ENCODE measurements at regions not wholly inside any gene's neighbourhood (a gene's known extent, or its start where the extent isn't known, plus 50 kb on each side); places are given as distances from the start of the nearest gene placed in this dataset.

DNA sequence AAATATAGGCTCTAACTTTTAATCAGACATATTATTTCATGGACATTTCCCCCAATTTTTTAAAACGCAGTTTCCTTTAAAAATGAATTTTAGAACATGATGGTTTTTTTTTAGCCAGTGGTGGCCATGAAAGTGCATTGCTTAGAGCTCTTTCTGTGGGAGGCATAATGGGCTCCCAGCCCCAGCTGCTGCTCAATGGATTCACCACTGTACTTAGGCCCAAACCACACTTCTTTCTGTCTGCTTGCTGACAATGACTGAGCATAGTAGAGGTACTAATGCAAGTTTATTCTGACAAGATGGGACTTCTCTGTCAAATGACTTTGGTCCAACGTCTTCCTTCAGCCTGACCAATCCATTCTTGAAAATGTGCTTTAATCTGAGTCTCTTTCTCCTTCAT, 400.2 kb upstream of the GRIA3 start:
- Mint-ChIP-seq H3K4me1 (ENCODE audit: low read depth) (no peaks in the 10 kb centered on the region), H3K9me3 (ENCODE audit: low read depth) (peaks cover 15% of the 10 kb centered on the region), H3K27ac (ENCODE audit: unreplicated experiment) (no peak overlapping the region), H3K27me3 (ENCODE audit: low read depth) (no peaks in the 10 kb centered on the region), H3K36me3 (ENCODE audit: low read depth) (no peaks in the 10 kb centered on the region), H3K4me3 (ENCODE audit: unreplicated experiment) (no peak overlapping the region)
- TF ChIP-seq, protein P1, sequence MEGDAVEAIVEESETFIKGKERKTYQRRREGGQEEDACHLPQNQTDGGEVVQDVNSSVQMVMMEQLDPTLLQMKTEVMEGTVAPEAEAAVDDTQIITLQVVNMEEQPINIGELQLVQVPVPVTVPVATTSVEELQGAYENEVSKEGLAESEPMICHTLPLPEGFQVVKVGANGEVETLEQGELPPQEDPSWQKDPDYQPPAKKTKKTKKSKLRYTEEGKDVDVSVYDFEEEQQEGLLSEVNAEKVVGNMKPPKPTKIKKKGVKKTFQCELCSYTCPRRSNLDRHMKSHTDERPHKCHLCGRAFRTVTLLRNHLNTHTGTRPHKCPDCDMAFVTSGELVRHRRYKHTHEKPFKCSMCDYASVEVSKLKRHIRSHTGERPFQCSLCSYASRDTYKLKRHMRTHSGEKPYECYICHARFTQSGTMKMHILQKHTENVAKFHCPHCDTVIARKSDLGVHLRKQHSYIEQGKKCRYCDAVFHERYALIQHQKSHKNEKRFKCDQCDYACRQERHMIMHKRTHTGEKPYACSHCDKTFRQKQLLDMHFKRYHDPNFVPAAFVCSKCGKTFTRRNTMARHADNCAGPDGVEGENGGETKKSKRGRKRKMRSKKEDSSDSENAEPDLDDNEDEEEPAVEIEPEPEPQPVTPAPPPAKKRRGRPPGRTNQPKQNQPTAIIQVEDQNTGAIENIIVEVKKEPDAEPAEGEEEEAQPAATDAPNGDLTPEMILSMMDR (IDR thresholded peaks at IDR 0.05): no peak
- DNase-seq (ENCODE audit: low spot score): no peak

GRCh38 chrX:122787231-122787630, 396.8 kb upstream of the GRIA3 start:
- no peaks in the 10 kb centered on the region for H3K4me1 Mint-ChIP-seq (ENCODE audit: low read depth)
- H3K36me3 Mint-ChIP-seq (ENCODE audit: low read depth): no peaks in the 10 kb centered on the region
- DNase-seq (ENCODE audit: low spot score): no peak
- TF ChIP-seq, protein P1 (IDR thresholded peaks at IDR 0.05): no peak
- no peaks in the 10 kb centered on the region for H3K27me3 Mint-ChIP-seq (ENCODE audit: low read depth)
- no peak overlapping the region for H3K4me3 Mint-ChIP-seq (ENCODE audit: unreplicated experiment)
- no peak overlapping the region for H3K27ac Mint-ChIP-seq (ENCODE audit: unreplicated experiment)
- peaks cover 17% of the 10 kb centered on the region for H3K9me3 Mint-ChIP-seq (ENCODE audit: low read depth)

- H3K9me3 Mint-ChIP-seq (ENCODE audit: low read depth): peaks cover 17% of the 10 kb centered on the region
- H3K36me3 Mint-ChIP-seq (ENCODE audit: low read depth): no peaks in the 10 kb centered on the region
- H3K4me3 Mint-ChIP-seq (ENCODE audit: unreplicated experiment): no peak overlapping the region
- TF ChIP-seq, protein P1 (IDR thresholded peaks at IDR 0.05): no peak
- no peak overlapping the region for H3K27ac Mint-ChIP-seq (ENCODE audit: unreplicated experiment)
- no peaks in the 10 kb centered on the region for H3K27me3 Mint-ChIP-seq (ENCODE audit: low read depth)
- no peaks in the 10 kb centered on the region for H3K4me1 Mint-ChIP-seq (ENCODE audit: low read depth)
- no peak for DNase-seq (ENCODE audit: low spot score)
Measured at GRCh38 chrX:122788216-122788615, 395.9 kb upstream of the GRIA3 start.

DNA sequence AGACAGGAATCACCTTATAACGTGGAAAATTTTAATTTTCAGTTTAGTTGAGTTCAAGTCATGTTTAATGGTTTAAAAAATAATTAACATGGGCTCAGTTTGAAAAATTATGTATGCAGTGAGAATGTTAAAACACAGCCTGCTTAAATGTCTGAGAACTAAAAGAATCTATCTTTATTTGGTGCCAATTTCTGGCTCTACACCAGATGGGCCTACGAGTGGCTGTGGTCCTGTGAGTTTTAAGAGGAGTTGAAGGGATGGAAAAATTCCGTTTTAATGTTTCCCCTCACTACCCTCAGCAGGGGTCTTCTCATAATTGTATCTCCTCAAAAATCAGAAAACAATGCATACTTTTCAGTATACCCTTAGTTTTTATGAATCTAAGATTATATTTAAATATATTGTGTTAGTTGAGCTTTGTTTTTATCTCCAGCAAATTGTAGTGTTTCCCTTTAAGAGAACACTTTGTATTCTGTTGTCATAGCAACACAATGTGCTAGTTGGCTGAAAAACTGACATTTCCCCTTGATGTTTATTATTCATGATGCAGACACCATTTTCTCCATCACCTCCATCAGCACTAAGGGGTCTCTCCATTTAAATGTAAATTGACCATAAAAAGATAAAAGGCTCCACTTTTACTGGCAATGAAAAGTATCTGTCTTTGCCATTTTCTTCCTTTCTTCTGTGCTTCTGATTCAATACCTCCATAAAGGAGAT, 393.5 kb upstream of the GRIA3 start:
- no peak for DNase-seq (ENCODE audit: low spot score)
- H3K36me3 Mint-ChIP-seq (ENCODE audit: low read depth): no peaks in the 10 kb centered on the region
- H3K4me3 Mint-ChIP-seq (ENCODE audit: unreplicated experiment): no peak overlapping the region
- no peak overlapping the region for H3K27ac Mint-ChIP-seq (ENCODE audit: unreplicated experiment)
- H3K4me1 Mint-ChIP-seq (ENCODE audit: low read depth): no peaks in the 10 kb centered on the region
- no peaks in the 10 kb centered on the region for H3K27me3 Mint-ChIP-seq (ENCODE audit: low read depth)
- peaks cover 19% of the 10 kb centered on the region for H3K9me3 Mint-ChIP-seq (ENCODE audit: low read depth)
- TF ChIP-seq, protein P1 (IDR thresholded peaks at IDR 0.05): no peak

DNA sequence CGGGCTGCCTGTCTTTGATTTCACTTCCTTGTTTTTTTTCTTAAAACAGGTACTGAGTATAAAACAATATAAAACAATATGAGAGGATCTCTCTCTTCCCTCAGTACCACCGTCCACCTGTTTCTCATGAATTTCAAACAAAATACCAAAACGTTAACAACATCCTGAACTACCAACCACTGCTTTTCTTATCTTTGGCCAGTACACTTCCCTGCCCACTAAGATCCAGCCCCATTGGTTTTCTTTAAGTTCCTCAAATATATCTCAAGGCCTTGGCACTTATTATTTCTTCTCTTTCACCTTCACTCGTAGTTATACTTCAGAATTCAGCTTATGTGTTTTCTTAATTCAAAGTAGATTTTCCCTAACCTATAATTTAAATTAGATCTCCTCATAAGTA, 370.2 kb upstream of the GRIA3 start:
- Mint-ChIP-seq H3K36me3 (ENCODE audit: low read depth) (no peaks in the 10 kb centered on the region), H3K4me3 (ENCODE audit: unreplicated experiment) (no peak overlapping the region), H3K9me3 (ENCODE audit: low read depth) (peaks cover 8% of the 10 kb centered on the region), H3K4me1 (ENCODE audit: low read depth) (no peaks in the 10 kb centered on the region), H3K27ac (ENCODE audit: unreplicated experiment) (no peak overlapping the region), H3K27me3 (ENCODE audit: low read depth) (no peaks in the 10 kb centered on the region)
- no peak for DNase-seq (ENCODE audit: low spot score)
- TF ChIP-seq, protein P1 (IDR thresholded peaks at IDR 0.05): no peak
